Ovary (tissue), 7 donors: ENCODE measurements at regions not wholly inside any gene's neighbourhood (a gene's known extent, or its start where the extent isn't known, plus 50 kb on each side); places are given as distances from the start of the nearest gene placed in this dataset.
"Not testable (repeated sequence)": the region's sequence is repeated elsewhere in the genome, so short reads cannot be mapped to it uniquely, and the experiment has no call there.

ENCODE experiments used
- DNase-seq, 5 donors: peaks; one replicate each; pipeline ENCODE4 v3.0.0-alpha.2; 2019 to 2020
- H3K27ac ChIP-seq, 2 donors: fragments of 200-600 bp; one replicate each; pipeline versions ENCODE4 v1.5.1 to v1.8.0; 2019 to 2022
- H3K27me3 ChIP-seq: fragments of 200-600 bp; one replicate; pipeline ENCODE4 v1.8.0; 2022
- H3K36me3 ChIP-seq: fragments of 200-600 bp; sonication (generic); one replicate; pipeline ENCODE4 v1.5.1; 2019
- H3K4me1 ChIP-seq: one replicate; pipeline ENCODE4 v1.8.1; 2013; ENCODE audit warnings: mild to moderate bottlenecking, moderate library complexity; ENCODE audit not compliant: insufficient read depth
- H3K4me3 ChIP-seq: fragments of 200-600 bp; sonication (generic); one replicate; pipeline ENCODE4 v1.5.1; 2017
- H3K9me3 ChIP-seq, 2 donors: fragments of 200-600 bp in 1 of 2; sonication (generic) in 1 of 2; one replicate each; pipeline versions ENCODE4 v1.5.1 to v1.8.1; 2013 to 2019; ENCODE audit warnings: mild to moderate bottlenecking in 1 of 2, moderate library complexity in 1 of 2
- CTCF ChIP-seq, 3 donors: fragments of 450-650 bp in 2 of 3; fragments of 200-600 bp in 1 of 3; IDR thresholded peaks; one replicate each; pipeline versions ENCODE4 v1.5.1 to v1.8.0; 2016 to 2022; ENCODE audit warnings: antibody characterized with exemption in 3 of 3, mild to moderate bottlenecking in 1 of 3
- EP300 ChIP-seq: sonication (generic); formaldehyde crosslinking; IDR thresholded peaks from one replicate; pipeline ENCODE4 v1.6.1; 2017; ENCODE audit warnings: antibody characterized with exemption
- POLR2A ChIP-seq: fragments of 450-650 bp; IDR thresholded peaks from one replicate; pipeline ENCODE4 v1.6.1; 2017; ENCODE audit warnings: antibody characterized with exemption, mild to moderate bottlenecking, moderate library complexity
- WGBS, 3 donors: extraction: QIAGEN DNeasy Blood & Tissue Kit in 1 of 3; methylation state at CpG; one replicate each; pipeline versions ENCODE4 v1.1.5 to v1.1.7; 2013 to 2017; 5-methylcytosine and 5-hydroxymethylcytosine counted together
- intact Hi-C, 4 donors: fragments of 100-400 bp; cut with DNase I; formaldehyde crosslinking; loops; one replicate each; pipeline versions ENCODE4 v1.11.0 to v1.15.1; 2022 to 2023
- donor health status: DM: no; HTN: no; CAD: no; lungs with moderate emphysema.
- donor health status: DM: no; HTN: no; CAD: no.
- donor health status: Bipolar disorder and iron deficiency.
- donor health status: DM: no; HTN: no; CAD: no.
- donor health status: DM: yes; HTN: yes; CAD: no.

GRCh38 chr3:144499001-144499930 is 527.6 kb downstream of the DIPK2A start:
- Histone ChIP-seq H3K9me3 (no peaks in the 10 kb centered on the region), H3K4me3 (no peak overlapping the region), H3K27ac (no peak overlapping the region), H3K27me3 (no peaks in the 10 kb centered on the region), H3K36me3 (no peaks in the 10 kb centered on the region), H3K4me1 (no peaks in the 10 kb centered on the region)
- TF ChIP-seq CTCF (IDR thresholded peaks at IDR 0.05) (no peak), POLR2A (no peak), EP300 (no peak)
- no peak for DNase-seq
- 43 to 62% (median 46%) methylated on average over 2 of the region's 2 CpGs for WGBS, 3 donors
- intact Hi-C loops: no loop called here

- H3K36me3 ChIP-seq: no peaks in the 10 kb centered on the region
- no peak for DNase-seq
- intact Hi-C loops: no loop called here
- H3K4me1 ChIP-seq: no peaks in the 10 kb centered on the region
- WGBS, 3 donors: 76 to 88% (median 84%) methylated on average over 1 of the region's 1 CpG
- no peak overlapping the region for H3K27ac ChIP-seq
- H3K9me3 ChIP-seq: no peaks in the 10 kb centered on the region
- TF ChIP-seq POLR2A (no peak), EP300 (no peak), CTCF (IDR thresholded peaks at IDR 0.05) (no peak)
- H3K4me3 ChIP-seq: no peak overlapping the region
- no peaks in the 10 kb centered on the region for H3K27me3 ChIP-seq
Observed at GRCh38 chr3:144501467-144501866, 529.8 kb downstream of the DIPK2A start.

- TF ChIP-seq CTCF (IDR thresholded peaks at IDR 0.05) (no peak), POLR2A (no peak), EP300 (no peak)
- Histone ChIP-seq H3K27me3 (no peaks in the 10 kb centered on the region), H3K27ac (no peak overlapping the region), H3K36me3 (no peaks in the 10 kb centered on the region), H3K4me3 (no peak overlapping the region), H3K9me3 (no peaks in the 10 kb centered on the region), H3K4me1 (no peaks in the 10 kb centered on the region)
- no peak for DNase-seq
- 82 to 92% (median 86%) methylated on average over 4 of the region's 4 CpGs for WGBS, 3 donors
- intact Hi-C loops: no loop called here
Observed at GRCh38 chr3:144502402-144502801, 530.8 kb downstream of the DIPK2A start.

- DNase-seq, H3K27ac ChIP-seq, H3K4me1 ChIP-seq, intact Hi-C loops, H3K27me3 ChIP-seq, H3K36me3 ChIP-seq, H3K9me3 ChIP-seq, H3K4me3 ChIP-seq: not testable (repeated sequence)
- WGBS, 3 donors: 88 to 92% (median 92%) methylated on average over 4 of the region's 4 CpGs
Observed at GRCh38 chr3:144506375-144506774, 534.8 kb downstream of the DIPK2A start.

- no peak for DNase-seq
- WGBS, 3 donors: 26 to 71% (median 41%) methylated on average over 3 of the region's 3 CpGs
- TF ChIP-seq POLR2A: no peak
- no peak for TF ChIP-seq CTCF (IDR thresholded peaks at IDR 0.05)
- no peak for TF ChIP-seq EP300
- no peaks in the 10 kb centered on the region for H3K9me3 ChIP-seq
- no peaks in the 10 kb centered on the region for H3K36me3 ChIP-seq
- H3K4me1 ChIP-seq: no peaks in the 10 kb centered on the region
- intact Hi-C loops: no loop called here
- no peak overlapping the region for H3K27ac ChIP-seq
- H3K4me3 ChIP-seq: no peak overlapping the region
- H3K27me3 ChIP-seq: no peaks in the 10 kb centered on the region
Observed at GRCh38 chr3:144511346-144511745, 539.7 kb downstream of the DIPK2A start.
